ENCODE measurements at regions not wholly inside any gene's neighbourhood (a gene's known extent, or its start where the extent isn't known, plus 50 kb on each side); places are given as distances from the start of the nearest gene placed in this dataset.

GRCh38 chr10:84924131-84924530 lies 595.7 kb downstream of the CCSER2 start:
- TF ChIP-seq CTCF (IDR thresholded peaks at IDR 0.05) (no peak), POLR2A (IDR thresholded peaks at IDR 0.05) (no peak), POLR2AphosphoS5 (IDR thresholded peaks at IDR 0.05) (no peak), EP300 (IDR thresholded peaks at IDR 0.05; ENCODE audit: low read depth) (no peak)

Measured in transverse colon (tissue), 4 donors.